CD14-positive monocyte (primary cell): ENCODE measurements at regions not wholly inside any gene's neighbourhood (a gene's known extent, or its start where the extent isn't known, plus 50 kb on each side); places are given as distances from the start of the nearest gene placed in this dataset.

Experiments
- DNase-seq, 3 donors: peaks; one replicate each; pipeline ENCODE4 v3.0.0-alpha.2; 2011 to 2022
- H2AFZ ChIP-seq: 2 replicates; pipeline ENCODE4 v1.6.0; 2012; ENCODE audit warnings: mild to moderate bottlenecking, low read depth, low read length, inconsistent platforms; ENCODE audit not compliant: insufficient read depth, poor library complexity, severe bottlenecking
- H3K27ac ChIP-seq, 2 donors: 1 replicate in 1 of 2; 2 replicates in 1 of 2; pipeline ENCODE4 v1.5.1; 2012 to 2013; ENCODE audit warnings: low read length in 2 of 2, control low read depth in 1 of 2, inconsistent platforms in 1 of 2, low read depth in 1 of 2, mild to moderate bottlenecking in 1 of 2
- H3K27me3 ChIP-seq, 2 donors: one replicate each; pipeline versions ENCODE4 v1.6.0 to v1.6.1; 2011 to 2013; ENCODE audit warnings: low read length in 2 of 2; ENCODE audit not compliant: control insufficient read depth in 2 of 2, insufficient read depth in 2 of 2
- H3K36me3 ChIP-seq, 2 donors: replicated peaks in 1 of 2; 1 replicate in 1 of 2; 2 replicates in 1 of 2; pipeline versions ENCODE4 v1.5.1 to v1.6.1; 2012 to 2013; ENCODE audit warnings: low read length in 2 of 2, control low read depth in 1 of 2, inconsistent platforms in 1 of 2, mild to moderate bottlenecking in 1 of 2; ENCODE audit not compliant: insufficient read depth in 2 of 2, control insufficient read depth in 1 of 2
- H3K4me1 ChIP-seq, 2 donors: 1 replicate in 1 of 2; 2 replicates in 1 of 2; pipeline versions ENCODE4 v1.5.1 to v1.6.1; 2012 to 2013; ENCODE audit warnings: low read length in 2 of 2, control low read depth in 1 of 2, inconsistent platforms in 1 of 2, mild to moderate bottlenecking in 1 of 2, moderate library complexity in 1 of 2; ENCODE audit not compliant: insufficient read depth in 2 of 2, control insufficient read depth in 1 of 2
- H3K4me2 ChIP-seq: replicated peaks from 2 replicates; pipeline ENCODE3; 2012; ENCODE audit warnings: low read length, moderate library complexity, mild to moderate bottlenecking; ENCODE audit not compliant: poor library complexity, severe bottlenecking; ENCODE audit errors: extremely low read depth
- H3K4me3 ChIP-seq, 3 experiments: fragments of 200-600 bp in 1 of 3; sonication (generic) in 1 of 3; replicated peaks in 1 of 3; 1 replicate in 2 of 3; 2 replicates in 1 of 3; pipeline ENCODE4 v1.5.1; 2011 to 2013; ENCODE audit warnings: low read length in 3 of 3, mild to moderate bottlenecking in 3 of 3, control low read depth in 2 of 3, low read depth in 2 of 3, inconsistent platforms in 1 of 3, moderate library complexity in 1 of 3
- H3K79me2 ChIP-seq: 2 replicates; pipeline ENCODE4 v1.6.0; 2012; ENCODE audit warnings: mild to moderate bottlenecking, control low read depth, inconsistent platforms, low read length, moderate library complexity; ENCODE audit not compliant: insufficient read depth
- H3K9ac ChIP-seq: 2 replicates; pipeline ENCODE4 v1.6.0; 2017; ENCODE audit warnings: low read length, mild to moderate bottlenecking; ENCODE audit not compliant: insufficient read depth, poor library complexity, severe bottlenecking
- H3K9me3 ChIP-seq, 2 donors: replicated peaks in 1 of 2; 1 replicate in 1 of 2; 2 replicates in 1 of 2; pipeline versions ENCODE4 v1.5.1 to v1.6.1; 2012 to 2013; ENCODE audit warnings: low read length in 2 of 2, control low read depth in 1 of 2; ENCODE audit not compliant: control insufficient read depth in 1 of 2, insufficient read depth in 1 of 2
- H4K20me1 ChIP-seq: 2 replicates; pipeline ENCODE4 v1.6.0; 2012; ENCODE audit warnings: mild to moderate bottlenecking, low read length, control low read depth, moderate library complexity; ENCODE audit not compliant: insufficient read depth
- H3K27ac Mint-ChIP-seq, 7 donors: one replicate each; pipeline ENCODE4 v1.8.0; 2020; ENCODE audit warnings: mild to moderate bottlenecking in 7 of 7, mixed read lengths in 7 of 7, moderate library complexity in 6 of 7, inconsistent platforms in 2 of 7
- H3K27me3 Mint-ChIP-seq, 3 donors: one replicate each; pipeline ENCODE4 v1.8.0; 2021 to 2022; ENCODE audit warnings: low read depth in 3 of 3, mild to moderate bottlenecking in 3 of 3, mixed read lengths in 3 of 3, moderate library complexity in 3 of 3, inconsistent platforms in 1 of 3
- H3K36me3 Mint-ChIP-seq, 2 donors: one replicate each; pipeline ENCODE4 v1.8.0; 2020; ENCODE audit warnings: mixed read lengths in 2 of 2, inconsistent platforms in 1 of 2, mild to moderate bottlenecking in 1 of 2
- H3K4me1 Mint-ChIP-seq: one replicate; pipeline ENCODE4 v1.8.0; 2020; ENCODE audit warnings: mild to moderate bottlenecking, mixed read lengths
- H3K4me3 Mint-ChIP-seq, 2 donors: one replicate each; pipeline ENCODE4 v1.8.0; 2020; ENCODE audit warnings: mild to moderate bottlenecking in 2 of 2, mixed read lengths in 2 of 2, moderate library complexity in 1 of 2
- H3K9me3 Mint-ChIP-seq, 7 donors: one replicate each; pipeline ENCODE4 v1.8.0; 2020 to 2022; ENCODE audit warnings: mixed read lengths in 7 of 7, mild to moderate bottlenecking in 6 of 7, moderate library complexity in 6 of 7, inconsistent platforms in 2 of 7
- CTCF ChIP-seq: fragments of 200-600 bp; IDR thresholded peaks from one replicate; pipeline ENCODE4 v1.8.0; 2022; ENCODE audit warnings: antibody characterized with exemption, mild to moderate bottlenecking
- WGBS: methylation state at CpG from one replicate; pipeline ENCODE4 v1.1.5; 2013; ENCODE audit warnings: missing lambda C conversion rate; ENCODE audit not compliant: insufficient coverage; 5-methylcytosine and 5-hydroxymethylcytosine counted together
- intact Hi-C, 2 donors: fragments of 100-400 bp; cut with micrococcal nuclease; formaldehyde crosslinking; loops; one replicate each; pipeline versions ENCODE4 v1.15.0 to v1.15.1; 2023

GRCh38 chr10:78262860-78263259 is 229.2 kb downstream of the RPS24 start:
- intact Hi-C loops: no loop called here
- TF ChIP-seq CTCF: no peak
- H3K4me3 ChIP-seq: no peak overlapping the region
- no peak overlapping the region for H3K27ac ChIP-seq
- no peaks in the 10 kb centered on the region for H3K79me2 ChIP-seq
- no peak overlapping the region for H3K4me2 ChIP-seq
- no peak for DNase-seq
- Mint-ChIP-seq H3K27me3 (peaks cover 3 to 8% (median 3%) of the 10 kb centered on the region in 3 donors), H3K27ac (peak overlapping the region in 1 of 7 donors; percentile 10), H3K4me3 (no peak overlapping the region), H3K9me3 (peaks cover 0 to 10% (median 0%) of the 10 kb centered on the region in 7 donors), H3K36me3 (no peaks in the 10 kb centered on the region), H3K4me1 (peaks cover 22% of the 10 kb centered on the region)
- 94% methylated on average over 4 of the region's 8 CpGs for WGBS
- no peaks in the 10 kb centered on the region for H3K27me3 ChIP-seq
- H3K9ac ChIP-seq: no peak overlapping the region
- H3K9me3 ChIP-seq: no peaks in the 10 kb centered on the region
- peaks cover 16 to 18% of the 10 kb centered on the region in 2 donors for H3K4me1 ChIP-seq
- no peaks in the 10 kb centered on the region for H4K20me1 ChIP-seq
- no peaks in the 10 kb centered on the region for H3K36me3 ChIP-seq
- no peak overlapping the region for H2AFZ ChIP-seq

- DNase-seq: no peak
- no peak for TF ChIP-seq CTCF
- 100% methylated on average over 1 of the region's 5 CpGs for WGBS
Observed at GRCh38 chr10:78263521-78263988, 229.9 kb downstream of the RPS24 start.

More at GRCh38 chr10:78263521-78263988, 229.9 kb downstream of the RPS24 start:
- Histone ChIP-seq H3K9me3 (no peaks in the 10 kb centered on the region), H3K36me3 (no peaks in the 10 kb centered on the region), H3K27ac (no peak overlapping the region), H4K20me1 (no peaks in the 10 kb centered on the region), H3K79me2 (no peaks in the 10 kb centered on the region), H3K4me1 (peaks cover 16 to 17% of the 10 kb centered on the region in 2 donors), H3K4me2 (no peak overlapping the region), H3K9ac (no peak overlapping the region), H3K4me3 (no peak overlapping the region), H3K27me3 (no peaks in the 10 kb centered on the region), H2AFZ (no peak overlapping the region)
- Mint-ChIP-seq H3K36me3 (no peaks in the 10 kb centered on the region), H3K27ac (no peak overlapping the region), H3K9me3 (peaks cover 0 to 10% (median 0%) of the 10 kb centered on the region in 7 donors), H3K27me3 (peaks cover 3 to 8% (median 3%) of the 10 kb centered on the region in 3 donors), H3K4me3 (no peak overlapping the region), H3K4me1 (peaks cover 20% of the 10 kb centered on the region)
- intact Hi-C loops: no loop called here
